ENCODE measurements at regions not wholly inside any gene's neighbourhood (a gene's known extent, or its start where the extent isn't known, plus 50 kb on each side); places are given as distances from the start of the nearest gene placed in this dataset.
"Not testable (repeated sequence)": the region's sequence is repeated elsewhere in the genome, so short reads cannot be mapped to it uniquely, and the experiment has no call there.

DNA sequence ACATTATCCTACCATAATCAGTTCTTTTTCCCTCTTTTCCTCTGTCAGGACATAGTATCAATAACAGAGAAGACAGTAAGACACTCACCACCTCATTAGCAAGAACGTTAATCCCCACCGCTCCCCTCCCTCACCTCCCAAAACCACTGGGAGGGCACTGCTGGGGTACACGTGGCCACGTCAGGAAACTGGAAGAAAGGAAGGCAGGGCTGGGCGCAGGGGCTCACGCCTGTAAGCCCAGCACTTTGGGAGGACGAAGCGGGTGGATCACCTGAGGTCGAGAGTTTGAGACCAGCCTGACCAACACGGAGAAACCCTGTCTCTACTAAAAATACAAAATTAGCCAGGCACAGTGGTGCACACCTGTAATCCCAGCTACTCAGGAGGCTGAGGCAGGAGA, 142.3 kb downstream of the OR4M2 start:
- not testable (repeated sequence) for TF ChIP-seq CEBPB, FOSL1 (IDR thresholded peaks at IDR 0.05; ENCODE audit: low read depth)
- TF ChIP-seq, protein P1, sequence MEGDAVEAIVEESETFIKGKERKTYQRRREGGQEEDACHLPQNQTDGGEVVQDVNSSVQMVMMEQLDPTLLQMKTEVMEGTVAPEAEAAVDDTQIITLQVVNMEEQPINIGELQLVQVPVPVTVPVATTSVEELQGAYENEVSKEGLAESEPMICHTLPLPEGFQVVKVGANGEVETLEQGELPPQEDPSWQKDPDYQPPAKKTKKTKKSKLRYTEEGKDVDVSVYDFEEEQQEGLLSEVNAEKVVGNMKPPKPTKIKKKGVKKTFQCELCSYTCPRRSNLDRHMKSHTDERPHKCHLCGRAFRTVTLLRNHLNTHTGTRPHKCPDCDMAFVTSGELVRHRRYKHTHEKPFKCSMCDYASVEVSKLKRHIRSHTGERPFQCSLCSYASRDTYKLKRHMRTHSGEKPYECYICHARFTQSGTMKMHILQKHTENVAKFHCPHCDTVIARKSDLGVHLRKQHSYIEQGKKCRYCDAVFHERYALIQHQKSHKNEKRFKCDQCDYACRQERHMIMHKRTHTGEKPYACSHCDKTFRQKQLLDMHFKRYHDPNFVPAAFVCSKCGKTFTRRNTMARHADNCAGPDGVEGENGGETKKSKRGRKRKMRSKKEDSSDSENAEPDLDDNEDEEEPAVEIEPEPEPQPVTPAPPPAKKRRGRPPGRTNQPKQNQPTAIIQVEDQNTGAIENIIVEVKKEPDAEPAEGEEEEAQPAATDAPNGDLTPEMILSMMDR (IDR thresholded peaks at IDR 0.05 in 2 of 3, conservative IDR thresholded peaks at IDR 0.05 in 1 of 3; ENCODE audit: borderline replicate concordance in 1 of 3, insufficient read depth in 1 of 3, low read depth in 2 of 3, low read length in 2 of 3) = not testable (repeated sequence)
